ENCODE measurements at regions not wholly inside any gene's neighbourhood (a gene's known extent, or its start where the extent isn't known, plus 50 kb on each side); places are given as distances from the start of the nearest gene placed in this dataset.

- no peak for ATAC-seq (ENCODE audit: low read depth)
- H3K9ac ChIP-seq (ENCODE audit: low read length), result no peak overlapping the region
- intact Hi-C loops (cut with micrococcal nuclease), result no loop called here
- H3K27ac ChIP-seq (ENCODE audit: low read length in 2 of 2), result no peak overlapping the region
- ChIA-PET CTCF (no interaction called here), POLR2A (no interaction called here)
- no peak overlapping the region for H3K4me2 ChIP-seq (replicated peaks; ENCODE audit: low read depth, low read length, poor library complexity, severe bottlenecking)
- Mint-ChIP-seq H3K27ac (no peak overlapping the region), H3K4me1 (no peaks in the 10 kb centered on the region), H3K9me3 (ENCODE audit: insufficient read depth) (no peaks in the 10 kb centered on the region), H3K27me3 (no peaks in the 10 kb centered on the region), H3K4me3 (no peak overlapping the region)
- H4K20me1 ChIP-seq (ENCODE audit: control insufficient read depth, insufficient read depth, low read length, poor library complexity, severe bottlenecking), result no peaks in the 10 kb centered on the region
- no peak for DNase-seq
- no peaks in the 10 kb centered on the region for H3K79me2 ChIP-seq (ENCODE audit: control insufficient read depth, insufficient read depth, low read length)
- peaks cover 0 to 12% (median 1%) of the 10 kb centered on the region in 3 donors for H3K9me3 ChIP-seq (ENCODE audit: control extremely low read depth in 1 of 3, control insufficient read depth in 2 of 3, insufficient read depth in 1 of 3, low read length in 2 of 3)
- H3K36me3 ChIP-seq (replicated peaks in 1 of 2; ENCODE audit: control extremely low read depth in 1 of 2, control insufficient read depth in 1 of 2, extremely low read depth in 1 of 2, insufficient read depth in 2 of 2, low read length in 1 of 2), result no peaks in the 10 kb centered on the region
- H3K27me3 ChIP-seq (replicated peaks in 1 of 4; ENCODE audit: control extremely low read depth in 1 of 4, control insufficient read depth in 3 of 4, insufficient read depth in 4 of 4, low read length in 3 of 4), result no peaks in the 10 kb centered on the region
- WGBS (ENCODE audit: insufficient coverage), result 75% methylated on average over 2 of the region's 2 CpGs
- no peaks in the 10 kb centered on the region for H3K4me1 ChIP-seq (ENCODE audit: control insufficient read depth in 2 of 2, insufficient read depth in 2 of 2, low read length in 2 of 2)
- TF ChIP-seq EZH2 (IDR thresholded peaks at IDR 0.05; ENCODE audit: borderline replicate concordance, insufficient read depth, low read depth, low read length, poor library complexity, severe bottlenecking) (no peak), CTCF (IDR thresholded peaks at IDR 0.05) (no peak)
- no peak overlapping the region for H3K4me3 ChIP-seq (ENCODE audit: control extremely low read depth in 1 of 5, extremely low read depth in 1 of 5, insufficient read depth in 1 of 5, low read depth in 2 of 5, low read length in 4 of 5)
- H2AFZ ChIP-seq (ENCODE audit: insufficient read depth, low read depth, low read length, poor library complexity, severe bottlenecking), result no peak overlapping the region
Observed at GRCh38 chr4:37146260-37146659, 98.3 kb upstream of the NWD2 start.

- Histone ChIP-seq H3K4me3 (ENCODE audit: control extremely low read depth in 1 of 5, extremely low read depth in 1 of 5, insufficient read depth in 1 of 5, low read depth in 2 of 5, low read length in 4 of 5) (no peak overlapping the region), H3K9me3 (ENCODE audit: control extremely low read depth in 1 of 3, control insufficient read depth in 2 of 3, insufficient read depth in 1 of 3, low read length in 2 of 3) (peaks cover 0 to 3% (median 0%) of the 10 kb centered on the region in 3 donors), H3K27ac (ENCODE audit: low read length in 2 of 2) (no peak overlapping the region), H4K20me1 (ENCODE audit: control insufficient read depth, insufficient read depth, low read length, poor library complexity, severe bottlenecking) (no peaks in the 10 kb centered on the region), H3K9ac (ENCODE audit: low read length) (no peak overlapping the region), H3K27me3 (replicated peaks in 1 of 4; ENCODE audit: control extremely low read depth in 1 of 4, control insufficient read depth in 3 of 4, insufficient read depth in 4 of 4, low read length in 3 of 4) (no peaks in the 10 kb centered on the region), H3K36me3 (replicated peaks in 1 of 2; ENCODE audit: control extremely low read depth in 1 of 2, control insufficient read depth in 1 of 2, extremely low read depth in 1 of 2, insufficient read depth in 2 of 2, low read length in 1 of 2) (no peaks in the 10 kb centered on the region), H3K79me2 (ENCODE audit: control insufficient read depth, insufficient read depth, low read length) (no peaks in the 10 kb centered on the region), H3K4me1 (ENCODE audit: control insufficient read depth in 2 of 2, insufficient read depth in 2 of 2, low read length in 2 of 2) (no peaks in the 10 kb centered on the region), H3K4me2 (replicated peaks; ENCODE audit: low read depth, low read length, poor library complexity, severe bottlenecking) (no peak overlapping the region), H2AFZ (ENCODE audit: insufficient read depth, low read depth, low read length, poor library complexity, severe bottlenecking) (no peak overlapping the region)
- Mint-ChIP-seq H3K27me3 (no peaks in the 10 kb centered on the region), H3K9me3 (ENCODE audit: insufficient read depth) (no peaks in the 10 kb centered on the region), H3K4me3 (no peak overlapping the region), H3K4me1 (no peaks in the 10 kb centered on the region), H3K27ac (no peak overlapping the region)
- DNase-seq (no peak), ATAC-seq (ENCODE audit: low read depth) (no peak)
- TF ChIP-seq EZH2 (IDR thresholded peaks at IDR 0.05; ENCODE audit: borderline replicate concordance, insufficient read depth, low read depth, low read length, poor library complexity, severe bottlenecking), result no peak
- no peak for TF ChIP-seq CTCF (IDR thresholded peaks at IDR 0.05)
- WGBS (ENCODE audit: insufficient coverage), result no CpG with 5 or more reads among the region's 2 CpGs
- CTCF ChIA-PET, result no interaction called here
- intact Hi-C loops (cut with micrococcal nuclease), result no loop called here
- POLR2A ChIA-PET, result no interaction called here
Observed at GRCh38 chr4:37157476-37158167, 86.9 kb upstream of the NWD2 start.

Data from B cell (primary cell).